ENCODE measurements at regions not wholly inside any gene's neighbourhood (a gene's known extent, or its start where the extent isn't known, plus 50 kb on each side); places are given as distances from the start of the nearest gene placed in this dataset.

DNA sequence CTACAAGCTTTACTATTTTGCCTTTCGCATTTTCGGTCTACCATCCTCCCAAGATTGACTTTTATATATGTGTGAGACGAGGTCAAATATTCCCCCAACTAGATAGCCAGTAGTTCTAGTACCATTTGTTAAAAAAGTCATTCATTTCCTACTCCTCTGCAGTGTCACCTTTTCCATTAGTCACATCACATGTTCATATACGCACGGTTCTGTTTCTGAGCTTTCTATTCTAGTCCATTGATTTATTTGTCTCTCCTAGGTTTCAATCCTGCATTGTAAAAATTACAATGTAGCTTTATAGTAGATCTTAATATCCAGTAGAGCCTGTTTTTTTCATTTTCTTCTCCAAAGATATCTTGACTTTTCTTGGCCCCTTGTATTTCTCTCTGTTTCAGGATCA lies 528.7 kb upstream of the TRPC7 start:
- Histone ChIP-seq H3K9me3 (no peaks in the 10 kb centered on the region), H3K4me3 (no peak overlapping the region), H3K27ac (no peak overlapping the region), H3K4me1 (no peaks in the 10 kb centered on the region), H3K27me3 (no peaks in the 10 kb centered on the region), H3K36me3 (no peaks in the 10 kb centered on the region)
- TF ChIP-seq, protein P1, sequence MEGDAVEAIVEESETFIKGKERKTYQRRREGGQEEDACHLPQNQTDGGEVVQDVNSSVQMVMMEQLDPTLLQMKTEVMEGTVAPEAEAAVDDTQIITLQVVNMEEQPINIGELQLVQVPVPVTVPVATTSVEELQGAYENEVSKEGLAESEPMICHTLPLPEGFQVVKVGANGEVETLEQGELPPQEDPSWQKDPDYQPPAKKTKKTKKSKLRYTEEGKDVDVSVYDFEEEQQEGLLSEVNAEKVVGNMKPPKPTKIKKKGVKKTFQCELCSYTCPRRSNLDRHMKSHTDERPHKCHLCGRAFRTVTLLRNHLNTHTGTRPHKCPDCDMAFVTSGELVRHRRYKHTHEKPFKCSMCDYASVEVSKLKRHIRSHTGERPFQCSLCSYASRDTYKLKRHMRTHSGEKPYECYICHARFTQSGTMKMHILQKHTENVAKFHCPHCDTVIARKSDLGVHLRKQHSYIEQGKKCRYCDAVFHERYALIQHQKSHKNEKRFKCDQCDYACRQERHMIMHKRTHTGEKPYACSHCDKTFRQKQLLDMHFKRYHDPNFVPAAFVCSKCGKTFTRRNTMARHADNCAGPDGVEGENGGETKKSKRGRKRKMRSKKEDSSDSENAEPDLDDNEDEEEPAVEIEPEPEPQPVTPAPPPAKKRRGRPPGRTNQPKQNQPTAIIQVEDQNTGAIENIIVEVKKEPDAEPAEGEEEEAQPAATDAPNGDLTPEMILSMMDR (IDR thresholded peaks at IDR 0.05) = no peak
- DNase-seq (ENCODE audit: low spot score) = no peak

DNA sequence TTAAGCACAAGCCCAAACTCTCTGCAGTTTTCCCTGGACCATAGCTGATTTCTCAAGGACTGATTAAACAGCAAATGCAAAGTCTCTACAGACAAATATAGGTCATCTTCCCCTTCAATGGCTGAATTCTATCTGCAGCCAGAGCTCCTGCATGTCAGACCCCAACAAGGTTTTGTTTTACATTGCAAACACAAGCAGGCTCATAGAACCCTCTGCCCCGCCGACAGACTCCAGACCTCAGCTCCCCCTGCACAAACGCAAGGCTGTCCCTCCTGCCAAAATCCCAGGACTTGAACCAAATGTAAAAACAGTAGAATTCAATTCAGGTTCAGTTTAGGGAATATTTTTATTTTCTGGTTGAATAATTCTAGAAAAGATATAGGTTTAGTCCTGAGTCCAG lies 526.7 kb upstream of the TRPC7 start:
- H3K4me3 ChIP-seq = no peak overlapping the region
- H3K9me3 ChIP-seq = no peaks in the 10 kb centered on the region
- no peaks in the 10 kb centered on the region for H3K36me3 ChIP-seq
- TF ChIP-seq, protein P1 (IDR thresholded peaks at IDR 0.05) = no peak
- H3K27ac ChIP-seq = no peak overlapping the region
- no peaks in the 10 kb centered on the region for H3K4me1 ChIP-seq
- H3K27me3 ChIP-seq = no peaks in the 10 kb centered on the region
- DNase-seq (ENCODE audit: low spot score) = no peak

DNA sequence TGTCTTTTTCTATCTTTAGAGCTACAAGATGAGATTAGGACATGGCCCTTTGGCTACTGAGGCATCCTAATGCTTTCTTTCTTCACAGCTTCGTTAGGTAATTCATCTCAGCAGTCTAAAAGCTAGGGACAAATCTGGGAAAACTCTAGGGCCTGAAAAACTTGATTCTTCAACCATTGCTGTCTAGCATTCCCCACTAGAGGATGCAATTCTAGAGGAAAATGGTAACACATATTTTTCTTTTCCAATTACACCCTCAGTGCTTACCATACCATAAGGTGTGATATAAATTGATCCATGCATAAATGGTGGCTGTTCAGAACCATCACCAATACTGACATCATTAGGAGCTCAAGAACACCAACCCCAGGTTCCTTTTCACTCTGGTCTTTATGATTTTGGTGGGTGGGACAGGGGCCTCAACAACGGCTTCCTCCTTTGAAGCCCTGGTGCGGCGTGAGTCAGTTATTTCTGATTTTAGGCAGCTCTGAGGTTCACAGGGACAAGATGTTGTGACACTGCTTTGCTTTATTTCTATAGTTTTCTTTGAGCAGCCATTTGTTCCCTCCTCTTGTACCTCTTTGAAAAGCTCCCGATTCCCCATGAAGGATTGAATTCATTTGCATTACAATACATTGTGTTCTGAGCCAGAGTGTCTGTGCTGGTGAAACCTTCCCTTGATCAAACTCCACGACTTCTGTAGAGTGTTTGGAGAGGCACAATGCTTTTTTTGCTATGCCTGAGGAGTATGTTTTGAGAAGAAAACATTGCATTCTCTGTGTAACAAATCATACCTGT lies 526.0 kb upstream of the TRPC7 start:
- H3K4me3 ChIP-seq = no peak overlapping the region
- H3K27me3 ChIP-seq = no peaks in the 10 kb centered on the region
- DNase-seq (ENCODE audit: low spot score) = no peak
- TF ChIP-seq, protein P1 (IDR thresholded peaks at IDR 0.05) = no peak
- H3K9me3 ChIP-seq = no peaks in the 10 kb centered on the region
- no peaks in the 10 kb centered on the region for H3K36me3 ChIP-seq
- H3K4me1 ChIP-seq = no peaks in the 10 kb centered on the region
- no peak overlapping the region for H3K27ac ChIP-seq

DNA sequence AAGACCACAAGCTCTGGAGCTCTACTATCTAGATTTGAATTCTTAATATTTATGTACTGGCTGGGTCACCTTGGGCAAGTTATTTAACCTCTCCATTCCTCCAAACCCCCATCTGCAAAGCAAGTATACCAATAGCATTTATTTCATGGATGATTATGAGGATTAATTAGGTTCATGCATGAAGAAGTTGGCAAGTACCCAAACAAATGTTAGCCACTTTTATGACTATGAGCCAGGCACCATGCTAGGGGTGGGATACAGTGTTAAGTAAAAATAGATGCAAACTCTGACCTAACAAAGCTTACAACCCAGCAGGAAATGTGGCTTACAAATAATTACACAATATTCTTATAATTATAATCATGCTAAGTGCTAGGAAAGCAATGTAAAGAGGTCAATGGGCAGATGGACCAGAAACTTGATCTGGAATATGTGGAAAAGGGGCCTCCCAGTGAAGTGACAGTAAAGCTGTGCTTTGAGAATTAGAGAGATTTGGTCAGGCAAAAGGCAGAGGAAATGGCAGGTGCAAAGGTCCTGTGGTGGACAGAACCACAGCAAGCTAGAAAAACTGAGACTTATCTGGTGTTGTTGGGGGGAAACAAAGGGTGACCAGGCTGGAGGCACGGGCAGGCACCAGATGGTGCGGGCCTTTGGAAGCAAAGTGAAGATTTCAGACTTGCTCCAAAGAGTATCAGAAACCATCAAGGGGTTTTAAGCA lies 525.2 kb upstream of the TRPC7 start:
- H3K9me3 ChIP-seq = no peaks in the 10 kb centered on the region

DNA sequence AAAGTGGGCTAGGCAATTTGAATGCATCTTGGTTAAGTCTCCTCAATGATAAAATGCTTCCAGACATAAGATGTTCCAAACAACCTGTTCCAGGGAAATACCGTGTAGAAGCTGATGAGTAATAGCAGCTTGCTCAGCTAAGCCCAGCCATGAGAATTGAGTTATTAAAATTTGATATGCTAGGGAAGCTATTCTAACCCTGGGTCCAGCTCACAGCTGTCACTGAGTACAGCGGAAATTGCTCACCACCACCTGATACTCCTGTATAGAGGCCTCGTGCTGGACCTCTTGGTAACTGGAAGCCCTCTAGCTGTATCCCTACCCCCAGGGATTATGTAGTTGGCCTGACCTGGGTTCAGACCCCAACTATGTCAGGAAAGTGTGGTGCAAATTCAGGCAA lies 521.3 kb upstream of the TRPC7 start:
- no peaks in the 10 kb centered on the region for H3K9me3 ChIP-seq
- H3K4me1 ChIP-seq = no peaks in the 10 kb centered on the region
- DNase-seq (ENCODE audit: low spot score) = no peak
- H3K27me3 ChIP-seq = no peaks in the 10 kb centered on the region
- TF ChIP-seq, protein P1 (IDR thresholded peaks at IDR 0.05) = no peak
- H3K36me3 ChIP-seq = no peaks in the 10 kb centered on the region
- H3K4me3 ChIP-seq = no peak overlapping the region
- H3K27ac ChIP-seq = no peak overlapping the region

More for the DNA sequence above, 525.2 kb upstream of the TRPC7 start:
- no peaks in the 10 kb centered on the region for H3K4me1 ChIP-seq
- no peaks in the 10 kb centered on the region for H3K27me3 ChIP-seq
- DNase-seq (ENCODE audit: low spot score) = no peak
- H3K36me3 ChIP-seq = no peaks in the 10 kb centered on the region
- no peak overlapping the region for H3K4me3 ChIP-seq
- TF ChIP-seq, protein P1 (IDR thresholded peaks at IDR 0.05) = no peak
- no peak overlapping the region for H3K27ac ChIP-seq

All from right atrium auricular region (tissue), 2 donors.